LNCaP clone FGC (cell line): ENCODE measurements at regions not wholly inside any gene's neighbourhood (a gene's known extent, or its start where the extent isn't known, plus 50 kb on each side); places are given as distances from the start of the nearest gene placed in this dataset.
"Not testable (repeated sequence)": the region's sequence is repeated elsewhere in the genome, so short reads cannot be mapped to it uniquely, and the experiment has no call there.

ENCODE experiments used
- DNase-seq: peaks from one replicate; pipeline ENCODE4 v3.0.0-alpha.2; 2011; ENCODE audit warnings: low read depth
- H3K4me3 ChIP-seq: 2 replicates; pipeline ENCODE4 v1.5.1; 2011; ENCODE audit warnings: mild to moderate bottlenecking, low read depth, low read length, control low read depth
- TF ChIP-seq, protein P1 (sequence below): IDR thresholded peaks from 2 replicates; pipeline ENCODE4 v1.5.1; 2012; ENCODE audit warnings: mild to moderate bottlenecking; ENCODE audit not compliant: control insufficient read depth, insufficient read depth; ENCODE audit errors: extremely low read depth

DNA sequence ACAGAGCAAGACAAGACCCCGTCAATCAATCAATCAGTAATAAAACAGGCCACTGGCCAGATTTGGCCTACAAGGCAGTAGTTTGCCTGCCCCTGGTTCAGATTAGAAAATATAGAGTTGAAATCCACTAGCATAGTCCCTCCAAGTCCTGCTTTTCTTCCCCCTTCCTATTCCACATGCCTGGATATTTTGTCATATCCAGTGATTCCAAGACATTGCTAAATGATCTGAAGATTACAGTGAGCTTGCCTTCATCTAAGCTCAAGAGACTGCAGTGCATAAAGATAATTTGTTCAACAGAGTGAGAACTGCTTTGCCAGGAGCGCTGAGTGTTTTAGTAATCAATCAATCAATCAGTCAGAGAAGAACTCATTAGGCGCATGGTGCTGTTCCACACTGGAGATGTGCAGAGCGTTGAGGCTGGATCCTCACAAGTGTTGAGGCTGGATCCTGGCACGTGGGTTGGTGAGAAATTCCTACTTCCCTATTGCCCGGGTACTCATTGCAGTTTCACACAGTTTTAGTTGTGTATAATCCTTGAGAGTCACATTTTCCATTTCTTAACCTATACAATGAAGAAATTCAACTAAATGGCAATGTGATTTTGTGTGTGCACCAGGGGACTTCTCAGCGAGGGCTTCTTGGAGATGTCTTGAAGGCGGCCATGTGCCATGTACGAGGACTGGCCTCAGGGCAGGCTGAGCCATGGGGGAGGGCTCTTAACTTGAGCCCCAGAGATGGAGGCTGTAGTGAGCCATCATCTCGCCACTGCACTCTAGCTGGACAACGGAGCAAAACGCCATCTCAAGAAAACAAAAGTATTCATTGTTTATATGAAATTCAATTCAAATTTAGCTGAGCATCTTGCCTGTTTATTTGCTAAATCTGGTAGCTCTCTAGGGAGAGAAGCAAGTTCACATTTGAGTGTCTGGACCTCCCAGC lies 76.3 kb downstream of the TOMM20 start:
- TF ChIP-seq, protein P1, sequence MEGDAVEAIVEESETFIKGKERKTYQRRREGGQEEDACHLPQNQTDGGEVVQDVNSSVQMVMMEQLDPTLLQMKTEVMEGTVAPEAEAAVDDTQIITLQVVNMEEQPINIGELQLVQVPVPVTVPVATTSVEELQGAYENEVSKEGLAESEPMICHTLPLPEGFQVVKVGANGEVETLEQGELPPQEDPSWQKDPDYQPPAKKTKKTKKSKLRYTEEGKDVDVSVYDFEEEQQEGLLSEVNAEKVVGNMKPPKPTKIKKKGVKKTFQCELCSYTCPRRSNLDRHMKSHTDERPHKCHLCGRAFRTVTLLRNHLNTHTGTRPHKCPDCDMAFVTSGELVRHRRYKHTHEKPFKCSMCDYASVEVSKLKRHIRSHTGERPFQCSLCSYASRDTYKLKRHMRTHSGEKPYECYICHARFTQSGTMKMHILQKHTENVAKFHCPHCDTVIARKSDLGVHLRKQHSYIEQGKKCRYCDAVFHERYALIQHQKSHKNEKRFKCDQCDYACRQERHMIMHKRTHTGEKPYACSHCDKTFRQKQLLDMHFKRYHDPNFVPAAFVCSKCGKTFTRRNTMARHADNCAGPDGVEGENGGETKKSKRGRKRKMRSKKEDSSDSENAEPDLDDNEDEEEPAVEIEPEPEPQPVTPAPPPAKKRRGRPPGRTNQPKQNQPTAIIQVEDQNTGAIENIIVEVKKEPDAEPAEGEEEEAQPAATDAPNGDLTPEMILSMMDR = no peak
- no peak for DNase-seq
- no peak overlapping the region for H3K4me3 ChIP-seq

DNA sequence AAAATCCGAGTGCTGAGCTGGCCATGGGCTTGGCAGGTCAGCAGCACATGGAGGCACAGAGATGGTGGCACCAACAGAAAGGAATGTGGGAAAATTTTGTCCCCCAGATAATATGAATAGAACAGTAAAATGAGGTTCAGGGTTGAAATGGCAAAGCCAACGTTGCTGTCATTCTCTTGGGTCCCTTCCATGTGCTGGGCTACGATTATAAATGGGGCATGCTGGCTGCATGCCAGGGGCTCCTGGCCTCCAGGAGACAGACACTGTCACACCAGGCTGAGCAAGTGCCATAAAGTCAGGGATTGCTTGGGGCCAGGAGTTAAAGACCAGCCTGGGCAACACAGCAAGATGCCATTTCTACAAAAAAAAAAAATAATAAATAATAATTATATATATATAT lies 77.1 kb downstream of the TOMM20 start:
- DNase-seq = no peak
- TF ChIP-seq, protein P1 = no peak
- H3K4me3 ChIP-seq = no peak overlapping the region

DNA sequence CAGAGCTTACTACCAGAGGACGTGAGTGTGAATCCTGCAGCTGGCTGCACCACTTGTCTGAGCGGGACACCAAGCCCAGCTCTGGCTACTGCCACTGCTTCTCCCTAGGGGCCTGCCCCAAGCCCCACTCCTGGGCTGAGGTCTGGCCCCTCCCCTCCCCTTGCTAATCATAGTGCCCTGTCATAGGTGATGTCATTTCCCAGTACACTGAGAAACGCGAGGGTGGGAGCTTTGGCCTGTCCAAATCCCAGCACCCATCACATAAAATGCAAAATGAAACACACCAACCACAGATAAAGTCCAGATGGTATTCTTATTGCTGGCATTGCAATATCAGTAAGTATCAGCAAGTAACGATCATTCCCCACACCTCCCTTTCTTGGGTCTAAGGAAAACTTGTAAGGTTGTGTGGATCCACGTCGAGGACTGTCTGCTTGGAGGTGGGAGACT lies 77.7 kb downstream of the TOMM20 start:
- TF ChIP-seq, protein P1 = no peak
- DNase-seq = no peak
- no peak overlapping the region for H3K4me3 ChIP-seq

DNA sequence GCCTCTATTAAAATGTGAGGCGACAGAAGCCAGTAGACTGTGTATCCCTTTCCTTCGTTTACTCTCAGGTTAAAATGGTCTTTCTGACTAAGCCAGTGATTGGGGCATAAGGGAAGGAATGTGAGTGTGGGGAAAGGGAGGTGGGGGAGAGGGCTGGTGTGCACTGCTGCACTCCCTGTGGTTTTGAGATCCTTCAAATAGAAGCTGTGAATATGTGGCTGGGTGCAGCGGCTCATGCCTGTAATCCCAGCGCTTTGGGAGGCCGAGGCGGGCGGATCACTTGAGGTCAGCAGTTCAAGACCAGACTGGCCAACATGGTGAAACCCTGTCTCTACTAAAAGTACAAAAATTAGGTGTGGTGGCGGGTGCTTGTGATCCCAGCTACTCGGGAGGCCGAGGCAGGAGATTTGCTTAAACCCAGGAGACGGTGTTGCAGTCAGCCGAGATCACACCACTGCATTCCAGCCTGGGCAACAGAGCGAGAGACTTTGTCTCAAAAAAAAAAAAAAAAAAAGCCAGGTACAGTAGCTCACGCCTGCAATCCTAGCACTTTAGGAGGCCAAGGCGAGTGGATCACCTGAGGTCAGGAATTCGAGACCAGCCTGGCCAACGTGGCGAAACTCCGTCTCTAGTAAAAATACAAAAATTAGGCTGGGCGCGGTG lies 78.8 kb downstream of the TOMM20 start:
- not testable (repeated sequence) for H3K4me3 ChIP-seq, DNase-seq

DNA sequence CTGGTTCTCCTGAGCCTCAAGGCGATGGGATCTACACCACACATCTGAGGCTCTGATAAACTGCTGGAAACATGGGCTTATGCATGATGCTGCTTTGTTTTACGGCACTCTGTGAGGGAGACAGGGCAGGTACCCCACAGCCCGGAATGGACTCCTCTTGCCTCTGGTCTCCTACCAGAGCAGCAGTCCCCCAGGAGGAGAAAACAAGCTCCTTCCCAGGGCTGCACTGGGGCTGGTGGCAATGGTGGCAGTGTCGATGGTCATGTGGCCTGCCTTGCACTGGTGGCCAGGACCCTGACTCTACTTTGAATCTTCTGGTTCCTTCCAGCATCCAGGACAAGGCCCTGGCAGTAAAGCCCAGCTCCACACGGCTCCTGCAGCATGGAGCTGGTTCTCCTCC lies 79.4 kb downstream of the TOMM20 start:
- H3K4me3 ChIP-seq = no peak overlapping the region
- TF ChIP-seq, protein P1 = no peak
- no peak for DNase-seq

DNA sequence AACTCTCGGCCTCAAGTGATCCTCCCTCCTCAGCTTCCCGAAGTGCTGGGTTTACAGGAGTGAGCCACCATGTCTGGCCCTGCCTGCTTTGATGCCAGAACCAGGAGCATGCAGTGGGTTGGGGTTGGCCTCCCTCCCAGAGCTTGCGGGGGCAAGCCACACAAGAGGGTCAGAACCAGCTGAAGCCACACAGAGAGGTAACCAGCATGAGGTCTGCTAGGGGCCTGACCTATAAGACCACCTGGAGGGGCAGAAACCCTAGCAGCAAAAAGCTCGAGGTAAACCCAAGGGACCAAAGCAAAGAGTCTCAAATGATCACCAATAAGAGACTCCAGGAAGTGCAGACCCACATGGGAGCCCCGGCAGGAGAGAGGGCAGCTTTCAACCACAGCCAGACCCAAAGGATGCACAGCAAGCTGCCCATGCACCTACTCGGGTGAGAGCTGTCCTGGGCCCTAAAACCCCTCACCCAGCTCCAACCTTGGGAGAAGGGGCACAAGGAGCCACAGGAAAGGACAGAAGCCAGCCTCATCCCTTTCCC lies 81.2 kb downstream of the TOMM20 start:
- TF ChIP-seq, protein P1 = no peak
- no peak for DNase-seq
- no peak overlapping the region for H3K4me3 ChIP-seq

DNA sequence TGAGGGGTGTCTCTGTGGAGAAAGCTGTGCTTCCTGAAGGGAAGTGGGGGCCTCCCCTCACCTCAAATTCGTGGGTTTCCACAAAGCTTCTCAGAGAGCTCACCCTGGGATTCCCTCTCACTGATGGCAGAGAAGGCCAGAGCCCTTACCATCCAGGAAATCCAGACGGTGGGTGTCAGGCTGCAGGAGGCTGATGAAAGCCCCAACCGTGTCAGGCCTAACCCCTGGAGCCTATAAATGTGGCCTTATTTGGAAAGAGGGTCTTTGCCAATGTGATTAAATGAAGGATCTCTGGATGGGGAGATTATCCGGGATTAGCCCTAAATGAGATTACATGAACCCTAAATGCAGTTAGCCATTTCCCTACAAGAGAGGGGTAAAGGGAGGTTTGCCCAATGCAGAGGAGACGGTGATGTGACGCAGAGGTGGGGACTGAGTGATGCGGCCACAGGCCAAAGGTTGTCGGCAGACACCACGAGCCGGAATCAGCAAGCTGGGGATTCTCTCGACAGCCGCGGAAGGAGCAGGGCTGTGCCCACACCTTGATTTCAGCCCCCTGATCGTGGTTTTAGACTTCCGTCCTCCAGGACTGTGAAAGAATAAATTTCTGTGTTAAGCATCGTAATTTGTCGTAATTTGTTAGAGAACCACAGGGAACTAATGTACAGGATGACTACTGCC lies 82.6 kb downstream of the TOMM20 start:
- H3K4me3 ChIP-seq = no peak overlapping the region
- DNase-seq = no peak
- TF ChIP-seq, protein P1 = no peak
